GM19239 (cell line): ENCODE measurements at regions not wholly inside any gene's neighbourhood (a gene's known extent, or its start where the extent isn't known, plus 50 kb on each side); places are given as distances from the start of the nearest gene placed in this dataset.

Experiments used
- DNase-seq: peaks from one replicate; pipeline ENCODE4 v3.0.0; 2011; ENCODE audit warnings: low spot score; ENCODE audit not compliant: insufficient read length
- FAIRE-seq: peaks from 2 replicates; lab custom pipeline; 2011; peaks lifted over from hg19 to GRCh38; lab: Jason Lieb, UNC

DNA sequence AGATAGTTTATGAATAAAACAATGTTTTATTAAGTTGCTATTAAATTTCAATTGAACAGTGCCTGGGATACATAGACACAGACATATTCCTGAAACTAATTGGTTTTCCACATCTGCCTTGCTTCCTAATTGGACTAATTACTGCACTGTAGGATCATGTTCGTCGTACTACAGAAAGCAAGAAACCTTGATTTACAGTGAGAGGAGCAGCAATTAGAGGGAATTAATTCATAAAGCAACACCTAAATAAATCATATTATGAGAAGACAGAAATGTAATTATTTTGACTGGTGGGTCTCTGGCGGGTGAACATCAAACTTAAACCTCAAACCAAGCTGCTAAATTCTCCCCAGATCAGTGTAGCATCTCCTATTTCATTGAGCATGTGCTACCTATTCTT lies 124.6 kb upstream of the CAMK1G start:
- FAIRE-seq, result no peak
- no peak for DNase-seq

DNA sequence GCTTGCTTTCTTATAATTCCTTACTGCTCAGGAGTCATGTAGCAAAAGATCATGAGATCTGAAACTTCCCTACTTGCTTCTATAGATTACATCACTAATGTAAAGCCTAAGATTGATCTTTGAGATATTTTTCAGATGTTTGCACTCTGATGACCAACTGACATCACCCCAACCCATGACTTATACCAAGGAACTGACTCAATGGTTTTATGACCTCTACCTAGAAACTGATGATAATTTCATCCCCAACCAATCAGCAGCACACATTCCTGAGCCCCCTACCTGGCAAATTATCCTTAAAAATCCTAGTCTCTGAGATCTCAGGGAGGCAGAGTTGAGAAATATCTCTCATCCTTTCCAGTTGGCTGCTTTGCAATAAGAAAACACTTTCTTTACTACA lies 122.3 kb upstream of the CAMK1G start:
- DNase-seq (no peak), FAIRE-seq (no peak)

DNA sequence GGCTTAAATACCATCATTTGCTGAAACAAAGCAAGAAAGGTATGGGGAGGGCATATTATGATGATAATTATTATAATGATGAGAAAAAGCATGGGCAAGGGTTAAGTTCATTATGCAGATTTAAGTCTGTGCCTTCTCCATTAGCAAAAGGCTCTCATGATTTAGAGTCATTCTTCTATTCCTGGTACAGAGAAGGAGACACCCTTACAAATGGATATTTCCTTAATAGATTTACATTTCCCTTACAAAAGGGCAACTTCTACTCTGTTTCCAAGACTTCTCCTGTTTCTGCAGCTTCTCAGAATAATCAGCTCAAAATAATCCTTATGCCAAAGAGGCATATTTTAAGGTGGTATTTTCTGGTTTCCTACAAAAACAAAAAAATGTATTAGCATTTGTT lies 121.1 kb upstream of the CAMK1G start:
- no peak for DNase-seq
- FAIRE-seq, result no peak

DNA sequence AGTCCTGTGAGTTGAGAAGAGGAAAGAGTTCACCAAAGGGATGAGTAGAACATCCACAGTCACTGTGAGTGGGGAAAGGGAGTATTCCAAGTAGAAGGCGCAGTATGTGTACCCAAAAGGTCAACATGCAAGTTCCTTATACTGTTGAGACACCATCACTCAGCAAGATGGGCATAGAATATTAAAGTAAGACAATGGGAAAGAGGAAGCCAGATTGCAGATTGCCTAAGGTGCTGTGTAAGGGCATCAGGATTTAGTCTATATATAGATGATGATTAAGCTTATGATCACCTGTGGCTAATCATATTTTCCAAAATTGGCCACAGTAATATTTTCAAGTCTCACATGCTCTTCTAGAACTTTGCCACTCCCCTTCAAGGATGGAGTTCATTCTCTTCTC lies 120.1 kb upstream of the CAMK1G start:
- FAIRE-seq (no peak), DNase-seq (no peak)

DNA sequence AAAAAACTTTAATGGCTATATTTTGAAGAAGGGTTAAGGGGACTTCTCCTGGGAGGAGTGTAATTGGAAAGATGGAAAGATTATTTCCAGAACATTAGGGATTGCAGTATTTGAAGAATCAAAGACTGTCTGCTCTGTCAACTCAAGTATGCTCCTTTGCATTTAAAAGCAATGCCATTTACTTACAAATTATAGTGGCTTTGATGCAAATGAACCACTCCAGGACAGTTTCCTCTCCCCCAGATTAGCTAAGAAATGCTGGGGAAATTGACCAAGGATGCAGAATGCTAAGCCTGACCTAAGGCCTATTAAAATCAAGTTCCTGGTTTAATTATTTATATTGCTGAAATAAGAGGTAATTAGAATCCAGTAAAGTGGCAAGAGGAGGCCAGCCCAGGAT lies 110.5 kb upstream of the CAMK1G start:
- FAIRE-seq (no peak), DNase-seq (no peak)

DNA sequence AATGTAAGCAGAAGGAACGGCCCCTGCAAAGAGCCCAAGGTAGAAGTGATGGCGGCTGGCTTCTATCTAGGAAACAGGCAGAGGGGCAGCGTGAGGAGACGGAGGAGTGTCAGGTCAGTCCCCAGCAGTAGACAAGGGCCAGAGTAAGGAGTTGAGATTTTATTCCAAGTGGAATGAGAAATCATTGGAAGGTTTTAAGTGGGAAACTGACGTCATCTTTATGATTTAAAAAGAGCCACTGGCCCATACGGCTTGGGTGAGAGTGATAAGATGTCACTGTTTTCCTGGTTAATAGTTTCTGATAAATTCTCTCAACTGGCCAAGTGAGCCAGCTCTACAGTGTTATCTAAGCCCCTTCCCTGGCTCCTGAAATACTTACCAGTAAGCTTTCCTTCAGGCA lies 103.2 kb upstream of the CAMK1G start:
- DNase-seq (no peak), FAIRE-seq (no peak)

DNA sequence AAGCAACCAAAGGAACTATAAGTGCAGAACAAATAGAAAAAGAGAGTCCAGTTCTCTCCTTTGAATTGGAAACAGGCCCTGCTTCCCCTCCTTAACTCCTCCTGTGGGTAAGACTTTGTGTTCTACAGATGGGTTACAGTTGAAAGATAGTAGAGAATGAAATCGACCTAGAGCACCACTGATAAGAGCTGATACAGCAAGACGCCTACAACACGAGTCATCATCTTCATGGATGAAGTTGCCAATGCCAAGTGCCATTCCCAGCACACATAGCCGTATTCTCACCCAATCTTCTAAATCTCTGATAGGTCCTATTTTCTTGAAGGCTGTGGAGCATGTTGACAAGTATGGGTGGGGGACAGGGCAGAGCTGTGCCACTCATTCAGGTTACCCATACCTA lies 99.8 kb upstream of the CAMK1G start:
- DNase-seq (no peak), FAIRE-seq (no peak)

DNA sequence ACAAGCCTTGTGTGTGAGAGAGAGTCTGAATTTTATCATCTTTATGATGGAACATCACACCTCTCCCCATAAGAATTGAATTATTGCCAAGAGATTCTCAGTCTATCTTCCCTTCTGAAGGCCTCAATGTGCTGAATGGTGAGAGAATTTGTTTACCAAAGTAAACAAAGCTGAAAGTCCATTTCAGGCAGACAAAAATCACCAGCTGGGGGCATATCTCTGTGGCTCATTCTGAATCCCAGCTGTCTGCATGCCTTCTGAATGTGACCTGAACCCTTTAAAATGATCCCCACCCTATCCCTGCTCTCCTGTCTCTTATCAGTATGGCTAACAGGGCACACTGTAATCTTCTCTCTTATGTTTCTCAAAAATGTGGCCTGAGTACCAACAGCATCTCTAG lies 99.1 kb upstream of the CAMK1G start:
- FAIRE-seq, result no peak
- DNase-seq, result no peak

DNA sequence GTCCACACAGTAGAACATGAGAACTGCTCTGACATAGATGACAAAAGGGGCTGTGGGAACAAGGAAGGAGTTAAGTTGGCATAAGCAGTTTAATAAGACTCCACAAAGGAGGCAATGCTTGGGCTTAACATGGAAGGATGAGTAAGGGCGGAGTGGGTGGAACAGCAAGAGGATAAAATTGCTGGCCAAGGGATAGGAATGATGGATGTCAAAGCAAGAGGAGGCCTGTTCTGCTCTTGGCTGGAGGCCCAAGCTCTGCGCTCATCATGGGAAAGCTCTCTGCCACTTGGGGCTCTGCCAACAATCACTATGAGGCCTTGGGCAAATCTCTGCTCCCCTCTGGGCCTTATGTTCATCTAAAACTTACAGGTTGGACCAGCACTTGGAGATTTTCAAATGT lies 98.3 kb upstream of the CAMK1G start:
- no peak for FAIRE-seq

DNA sequence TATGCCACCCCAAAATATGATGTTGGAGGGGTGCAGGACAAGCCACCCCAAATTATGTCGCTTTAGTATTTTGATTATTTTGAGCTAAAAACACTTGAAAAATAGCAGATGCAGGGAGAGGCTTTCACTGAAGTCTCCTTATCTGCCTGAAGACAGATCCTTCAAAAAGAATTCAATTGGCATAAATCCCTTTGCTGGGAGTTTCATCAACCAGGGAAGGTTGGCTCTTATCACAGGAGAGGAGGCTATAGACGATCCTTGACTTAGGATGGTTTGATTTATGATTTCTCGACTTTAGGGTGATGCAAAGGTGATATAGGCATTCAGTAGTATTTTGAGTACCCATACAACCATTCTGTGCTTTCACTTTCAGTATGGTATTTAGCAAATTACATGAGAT lies 97.8 kb upstream of the CAMK1G start:
- FAIRE-seq, result no peak

More for the DNA sequence above, 98.3 kb upstream of the CAMK1G start:
- no peak for DNase-seq

DNA sequence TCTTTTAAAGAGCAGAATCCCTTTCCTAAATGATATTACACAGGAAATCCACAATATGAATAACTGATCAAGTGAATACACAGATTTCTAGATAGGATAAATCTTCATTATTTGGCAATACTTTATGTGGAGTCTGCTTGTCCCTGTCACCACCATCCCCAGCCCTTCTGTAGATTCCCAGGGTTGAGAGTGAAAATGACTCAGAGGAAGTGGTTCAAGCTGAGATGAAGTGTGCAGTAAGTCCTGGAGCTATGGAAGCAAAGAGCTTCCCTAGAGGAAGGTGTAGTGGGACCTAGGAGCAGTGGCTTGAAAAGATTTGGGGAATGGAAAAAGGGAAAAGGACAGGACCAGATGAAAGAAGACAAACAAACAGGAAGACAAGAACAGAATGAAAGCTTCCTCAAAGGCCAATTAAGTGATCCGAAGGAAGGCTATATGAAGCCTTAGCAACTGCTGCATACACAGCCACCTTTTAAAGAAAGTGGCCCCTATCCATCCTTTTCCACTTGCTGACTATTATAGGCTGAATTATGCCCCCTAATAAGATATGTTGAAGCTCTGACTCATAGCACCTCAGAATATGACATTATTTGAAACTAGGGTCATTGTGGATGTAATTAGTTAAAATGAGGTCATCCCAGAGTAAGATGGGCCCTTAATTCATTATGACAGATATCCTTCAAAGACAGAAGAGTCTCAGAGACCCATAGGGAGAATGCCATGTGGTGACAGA lies 96.5 kb upstream of the CAMK1G start:
- no peak for DNase-seq
- FAIRE-seq, result no peak

More for the DNA sequence above, 97.8 kb upstream of the CAMK1G start:
- no peak for DNase-seq

DNA sequence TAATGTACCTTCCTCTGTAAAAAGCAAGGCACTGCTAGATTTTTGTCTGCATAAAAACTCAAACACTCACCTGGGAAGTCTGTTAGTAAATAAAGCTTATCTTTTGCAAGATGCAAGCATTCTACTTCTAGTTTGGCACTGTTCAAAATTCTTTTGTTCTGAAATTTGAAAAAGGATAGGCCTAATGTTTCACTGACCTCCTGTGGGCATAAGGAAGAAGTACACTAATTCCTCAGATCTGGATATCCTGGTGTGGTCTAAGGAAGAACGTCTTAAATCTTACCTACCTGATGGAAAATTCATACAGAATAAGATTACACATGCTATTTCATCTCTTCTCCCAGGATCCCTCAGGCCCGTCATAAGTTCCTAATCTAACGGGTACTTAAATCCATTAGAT lies 93.5 kb upstream of the CAMK1G start:
- DNase-seq (no peak), FAIRE-seq (no peak)

DNA sequence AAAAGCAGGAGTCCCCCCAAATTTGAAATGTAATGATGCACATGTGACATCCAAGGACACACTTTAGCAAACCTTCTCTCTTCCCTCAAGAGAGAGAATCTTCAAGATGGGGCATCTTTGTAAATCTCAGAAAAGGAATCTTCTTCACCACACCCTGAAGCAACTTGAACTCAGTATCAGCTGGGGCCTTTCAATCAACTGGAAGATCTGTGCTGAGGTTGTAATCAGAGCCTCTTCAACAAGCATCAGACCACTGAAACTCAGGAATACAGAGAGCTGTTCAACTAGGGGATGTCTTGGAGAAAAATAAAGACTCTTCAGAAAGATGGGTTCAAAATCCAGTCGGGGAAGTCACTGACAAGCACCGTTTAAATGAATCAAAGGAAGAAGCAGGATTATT lies 92.5 kb upstream of the CAMK1G start:
- FAIRE-seq (no peak), DNase-seq (no peak)

DNA sequence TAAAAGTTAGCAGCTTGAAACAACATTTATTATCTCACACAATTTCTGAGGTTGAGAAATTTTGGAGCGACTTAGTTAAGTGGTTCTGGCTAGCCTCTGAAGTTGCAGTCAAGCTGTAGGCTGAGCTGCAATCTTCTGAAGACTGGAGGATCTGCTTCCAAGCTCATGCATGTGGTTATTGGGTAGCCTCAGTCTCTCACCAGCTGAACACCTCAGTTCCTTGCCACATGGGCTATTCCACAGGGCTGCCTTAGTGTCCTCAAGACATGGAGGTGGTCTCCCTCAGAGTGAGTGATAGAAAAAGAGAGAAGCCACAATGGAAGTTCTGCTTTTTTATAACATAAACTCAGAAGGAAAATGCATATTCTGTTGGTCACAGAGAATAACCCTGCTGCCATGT lies 92.0 kb upstream of the CAMK1G start:
- no peak for FAIRE-seq
- DNase-seq, result no peak

DNA sequence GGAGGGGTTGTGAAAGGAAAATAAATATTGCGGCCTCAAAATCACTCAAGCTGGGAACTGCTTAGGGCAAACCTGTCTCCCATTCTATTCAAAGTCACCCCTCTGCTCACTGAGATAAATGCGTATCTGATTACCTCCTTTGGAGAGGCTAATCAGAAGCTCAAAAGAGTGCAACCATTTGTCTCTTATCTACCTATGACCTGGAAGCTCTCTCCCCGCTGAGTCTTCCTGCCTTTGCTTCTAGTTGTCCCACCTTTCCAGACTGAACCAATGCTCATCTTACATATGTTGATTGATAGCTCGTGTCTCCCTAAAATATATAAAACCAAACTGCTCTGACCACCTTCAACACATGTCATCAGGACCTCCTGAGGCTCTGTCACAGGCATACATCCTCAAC lies 91.6 kb upstream of the CAMK1G start:
- no peak for DNase-seq
- FAIRE-seq, result no peak

DNA sequence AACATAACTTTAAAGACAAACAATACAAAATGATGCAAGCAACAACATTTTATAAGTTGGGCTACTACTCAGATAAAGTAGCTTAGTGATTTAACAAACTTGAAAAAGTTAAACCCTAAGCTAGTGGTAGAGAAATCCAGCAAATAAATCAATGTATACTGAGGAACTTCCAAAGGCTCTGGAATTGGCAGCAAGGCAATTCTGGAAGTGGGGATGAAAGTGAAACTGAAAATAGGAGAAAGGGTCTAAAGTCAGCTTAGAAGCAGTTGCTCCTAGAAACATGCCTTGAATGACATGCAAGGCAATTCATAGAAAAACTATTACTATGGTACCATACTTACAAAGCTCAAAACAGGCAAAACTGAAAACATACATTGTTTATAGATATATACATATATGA lies 90.0 kb upstream of the CAMK1G start:
- no peak for FAIRE-seq
- DNase-seq, result no peak

DNA sequence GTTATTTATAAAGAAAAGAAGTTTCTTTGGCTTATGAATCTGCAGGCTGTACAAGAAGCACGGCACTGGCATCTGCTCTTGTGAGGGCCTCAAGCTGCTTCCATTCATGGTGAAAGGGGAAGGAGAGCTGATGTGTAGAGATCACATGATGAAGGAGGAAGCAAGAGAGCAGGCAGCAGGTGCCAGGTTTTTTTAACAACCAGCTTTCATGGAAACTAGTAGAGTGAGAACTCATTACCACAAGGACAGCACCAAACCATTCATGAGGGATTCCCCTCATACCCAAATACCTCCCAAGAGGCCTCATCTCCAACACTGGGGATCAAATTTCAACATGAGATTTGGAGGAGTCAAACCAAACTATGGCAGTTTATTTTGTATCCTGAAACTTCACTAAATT lies 85.8 kb upstream of the CAMK1G start:
- no peak for DNase-seq
- FAIRE-seq, result no peak

DNA sequence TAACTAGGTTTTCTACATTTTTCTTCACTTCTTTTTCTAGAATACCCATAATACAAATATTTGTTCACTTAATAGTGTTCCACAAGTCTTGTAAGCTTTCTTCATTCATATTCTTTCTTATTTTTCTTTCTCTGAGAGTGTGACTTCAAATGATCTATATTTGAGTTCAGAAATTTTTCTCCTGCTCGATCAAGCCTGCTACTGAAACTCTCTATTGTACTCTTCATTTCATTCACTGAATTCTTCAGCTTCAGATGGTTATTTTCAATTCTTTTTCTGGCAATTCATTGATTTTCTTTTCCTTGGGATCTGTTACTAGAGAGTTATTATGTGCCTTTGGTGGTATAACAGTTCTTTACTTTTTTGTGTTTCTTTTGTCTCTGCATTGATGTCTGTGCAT lies 82.5 kb upstream of the CAMK1G start:
- DNase-seq (no peak), FAIRE-seq (no peak)

DNA sequence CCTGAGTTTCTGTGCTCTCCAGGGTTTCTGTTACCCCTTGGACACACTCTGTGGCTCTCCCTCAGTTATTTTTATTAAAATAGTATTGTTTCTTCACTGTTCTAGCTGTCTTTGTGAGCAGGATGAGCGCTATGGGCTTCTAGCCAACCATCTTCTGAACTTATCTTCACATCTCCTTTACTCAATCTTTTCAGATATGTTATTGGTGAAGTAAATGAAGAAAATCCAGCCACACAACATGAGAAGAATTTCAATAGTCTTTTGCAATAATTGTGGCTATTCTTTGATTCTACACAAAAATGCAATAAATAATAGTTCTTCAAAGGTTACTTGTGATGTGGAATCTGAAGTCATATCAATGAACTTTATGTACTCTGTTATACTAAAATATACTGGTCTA lies 80.3 kb upstream of the CAMK1G start:
- no peak for DNase-seq
- FAIRE-seq, result no peak

DNA sequence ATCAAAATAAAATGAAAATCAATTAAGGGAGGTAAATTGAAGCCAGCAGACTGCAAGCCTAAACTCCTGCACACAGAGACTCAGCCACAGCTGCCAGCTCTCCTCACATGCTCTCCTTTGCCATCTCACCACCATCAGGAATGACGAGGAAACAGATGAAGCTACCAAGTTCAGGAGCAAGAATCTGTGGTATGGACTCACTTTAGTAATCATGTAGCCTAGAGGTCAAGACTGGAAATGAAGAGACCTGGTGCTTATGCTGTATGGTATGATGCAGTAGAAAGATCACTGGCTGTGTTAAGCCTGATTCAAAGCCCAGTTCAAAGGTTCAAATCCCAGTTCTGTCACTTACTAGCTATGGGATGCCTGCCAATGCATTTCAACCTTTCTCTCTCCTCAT lies 78.9 kb upstream of the CAMK1G start:
- FAIRE-seq, result no peak
- no peak for DNase-seq

DNA sequence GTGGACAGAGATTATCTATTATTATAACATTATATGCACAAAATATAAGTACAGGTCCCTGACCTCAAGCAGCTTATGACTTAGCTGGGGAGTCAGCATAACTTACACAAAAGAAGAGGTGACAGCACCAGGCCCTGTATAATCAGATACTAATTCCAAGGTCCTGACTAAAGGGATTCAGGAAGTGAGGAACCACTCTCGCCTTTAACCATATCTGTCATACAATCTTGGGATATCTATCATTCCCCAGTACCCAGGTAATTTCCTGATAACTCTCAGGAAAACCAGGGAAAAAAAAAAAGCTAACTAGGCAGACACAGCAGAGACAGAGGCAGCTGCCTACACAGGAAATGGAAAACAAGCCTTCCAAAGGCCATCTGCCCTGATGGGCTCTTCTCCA lies 78.5 kb upstream of the CAMK1G start:
- no peak for FAIRE-seq
- no peak for DNase-seq

DNA sequence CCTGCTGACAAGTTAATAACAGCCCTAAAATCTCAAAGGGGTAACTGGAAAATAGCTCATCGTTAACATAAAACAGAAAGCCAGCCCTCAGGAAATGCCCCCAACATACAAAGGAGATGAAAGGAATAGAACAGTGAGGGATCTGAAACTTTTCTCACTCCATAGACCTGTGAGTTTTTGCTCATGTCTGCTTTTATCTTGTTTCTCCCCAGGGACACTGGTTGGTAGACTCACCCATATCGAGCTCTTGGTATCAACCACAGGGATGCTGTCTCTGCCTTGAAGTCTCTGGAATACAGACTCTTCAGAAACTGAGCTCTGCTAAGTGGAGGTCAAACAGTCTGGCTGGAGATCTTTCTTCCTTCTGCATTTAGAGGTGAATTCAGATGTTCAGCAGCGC lies 77.4 kb upstream of the CAMK1G start:
- DNase-seq, result no peak
- FAIRE-seq, result no peak

DNA sequence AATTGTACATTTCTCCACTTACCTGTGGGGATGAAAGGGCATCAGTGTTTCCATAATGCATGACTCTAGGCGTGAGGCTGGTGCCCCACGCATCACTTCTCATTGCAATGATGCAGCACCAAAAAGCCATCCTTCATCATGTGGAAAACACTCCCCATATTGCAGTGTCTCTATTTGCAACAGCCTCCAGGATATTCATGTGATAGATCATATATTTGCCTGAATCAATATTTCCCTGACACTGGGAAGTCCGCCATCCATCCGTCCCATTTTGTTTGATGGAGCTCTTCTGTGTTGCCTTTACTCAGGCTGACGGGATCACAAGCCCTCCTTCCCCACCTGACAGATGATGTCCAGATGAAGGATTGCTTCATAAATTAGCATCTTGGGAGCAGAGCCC lies 74.5 kb upstream of the CAMK1G start:
- FAIRE-seq, result no peak
- no peak for DNase-seq
